Fibroblast of skin of right biceps (primary cell): ENCODE measurements at regions not wholly inside any gene's neighbourhood (a gene's known extent, or its start where the extent isn't known, plus 50 kb on each side); places are given as distances from the start of the nearest gene placed in this dataset.

Experiments
- DNase-seq: peaks from one replicate; pipeline ENCODE4 v3.0.0-alpha.2; 2013

DNA sequence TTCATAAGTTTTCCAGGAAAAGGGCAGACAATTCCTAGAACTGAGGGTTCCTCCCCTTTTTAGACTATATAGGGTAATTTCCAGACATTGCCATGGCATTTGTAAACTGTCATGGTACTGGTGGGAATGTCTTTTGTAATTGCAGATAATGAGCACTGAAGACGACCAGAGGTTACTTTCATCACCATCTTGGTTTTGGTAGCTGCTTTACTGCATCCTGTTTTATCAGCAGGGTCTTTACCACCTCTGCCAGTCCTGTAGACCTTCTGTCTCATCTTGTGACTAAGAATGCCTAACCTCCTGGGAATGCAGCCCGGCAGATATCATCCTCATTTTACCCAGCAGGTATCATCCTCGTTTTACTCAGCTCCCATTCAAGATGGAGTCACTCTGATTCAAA is 583.9 kb upstream of the KLHL29 start:
- DNase-seq, result no peak

DNA sequence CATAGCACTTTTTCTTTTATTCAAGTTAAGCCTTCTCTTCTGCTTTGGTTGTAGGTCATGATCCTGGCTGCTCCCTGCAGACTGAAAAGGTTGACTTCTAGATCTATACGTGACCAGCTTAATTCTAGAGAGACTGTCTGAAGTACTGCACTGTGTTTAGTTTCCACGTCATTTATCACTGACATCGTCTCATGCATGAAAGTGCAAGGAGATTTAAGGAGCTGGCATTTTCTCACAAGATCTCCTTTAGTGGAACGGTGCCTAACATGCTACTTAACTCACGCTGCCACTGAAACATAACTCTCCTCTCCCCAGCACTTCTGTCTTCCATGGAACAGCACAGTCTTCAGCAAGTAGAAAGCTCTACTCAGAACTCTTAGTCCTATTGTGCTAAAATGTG is 583.0 kb upstream of the KLHL29 start:
- no peak for DNase-seq

DNA sequence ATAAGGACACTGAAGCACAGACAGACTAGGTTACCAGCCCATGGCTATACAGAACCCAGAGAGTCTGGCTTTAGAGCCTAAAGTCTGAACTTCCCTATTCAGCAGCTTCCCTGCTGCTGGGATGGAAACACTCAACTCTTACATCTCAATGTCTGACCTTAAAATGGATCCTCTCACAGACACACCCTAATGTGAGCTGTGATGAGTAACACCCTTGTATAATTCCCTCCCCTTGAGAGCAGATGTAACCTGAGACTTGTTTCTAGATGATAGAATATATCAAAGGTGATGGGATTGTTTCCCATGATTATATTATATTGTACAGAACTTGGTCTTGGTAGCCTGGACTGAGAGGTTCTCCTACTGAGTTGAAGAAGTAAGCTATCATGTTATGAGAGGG is 577.1 kb upstream of the KLHL29 start:
- DNase-seq, result no peak

DNA sequence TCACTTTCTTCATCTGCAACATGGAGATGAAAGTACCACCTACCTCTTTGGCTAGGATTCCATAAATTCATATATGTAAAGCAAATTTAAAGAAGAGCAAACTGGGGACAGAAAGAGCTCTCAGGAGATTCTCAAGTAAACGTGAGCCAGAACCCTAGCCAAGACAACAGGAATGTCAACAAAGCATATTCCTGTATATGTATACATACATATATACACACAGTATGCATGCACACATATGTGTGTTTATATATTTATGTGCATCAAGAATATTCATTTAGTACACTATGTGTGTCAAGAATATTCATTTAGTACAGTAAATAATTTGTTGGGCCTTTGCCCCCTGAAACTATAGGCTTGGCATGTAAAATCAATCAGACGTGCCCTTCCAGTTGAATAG is 574.4 kb upstream of the KLHL29 start:
- DNase-seq, result no peak

DNA sequence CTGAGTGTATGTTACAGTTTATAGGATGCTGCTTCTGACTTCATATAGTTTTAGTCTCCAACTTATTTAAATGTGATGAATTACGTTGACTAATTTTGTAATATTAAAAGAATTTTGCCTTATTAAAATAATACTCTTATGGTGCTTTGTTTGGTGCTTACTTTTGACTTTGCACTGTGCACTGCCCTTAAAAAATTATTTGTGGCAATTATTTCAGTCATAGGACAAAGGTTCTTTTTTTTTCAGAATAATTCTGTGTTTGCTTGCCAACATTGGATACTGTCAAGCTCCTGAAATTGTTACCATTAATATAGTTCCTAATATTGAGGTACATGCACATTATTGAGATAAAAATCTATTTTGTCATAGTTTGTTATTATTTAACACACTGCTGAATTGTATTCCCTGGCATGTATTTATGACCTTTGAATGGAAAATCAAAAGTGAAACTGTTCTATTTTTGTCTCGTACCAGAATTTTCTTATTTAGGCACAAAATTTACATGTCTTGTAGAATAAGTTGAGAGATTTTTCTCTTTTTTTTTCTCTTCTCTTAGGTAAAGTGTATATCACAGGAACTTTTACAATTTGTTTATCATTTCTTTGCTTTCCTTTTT is 572.8 kb upstream of the KLHL29 start:
- DNase-seq, result no peak

DNA sequence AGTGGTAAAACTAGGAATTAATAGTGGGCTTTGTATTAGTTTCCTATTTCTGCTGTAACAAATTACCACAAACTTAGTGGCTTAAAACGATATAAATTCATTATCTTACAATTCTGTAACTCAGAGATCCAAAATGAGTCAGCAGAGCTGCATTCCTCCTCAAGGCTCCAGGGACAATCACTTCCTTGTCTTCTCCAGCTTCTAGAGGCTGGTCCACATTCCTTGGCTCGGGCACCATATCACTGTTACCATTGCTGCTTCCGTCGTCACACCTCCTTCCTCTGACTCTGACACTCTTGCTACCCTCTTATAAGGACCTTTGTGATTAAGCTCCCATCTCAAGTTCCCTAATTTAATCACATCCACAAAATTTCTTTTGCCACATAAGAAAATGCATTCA is 567.8 kb upstream of the KLHL29 start:
- peak; percentile 40 for DNase-seq

DNA sequence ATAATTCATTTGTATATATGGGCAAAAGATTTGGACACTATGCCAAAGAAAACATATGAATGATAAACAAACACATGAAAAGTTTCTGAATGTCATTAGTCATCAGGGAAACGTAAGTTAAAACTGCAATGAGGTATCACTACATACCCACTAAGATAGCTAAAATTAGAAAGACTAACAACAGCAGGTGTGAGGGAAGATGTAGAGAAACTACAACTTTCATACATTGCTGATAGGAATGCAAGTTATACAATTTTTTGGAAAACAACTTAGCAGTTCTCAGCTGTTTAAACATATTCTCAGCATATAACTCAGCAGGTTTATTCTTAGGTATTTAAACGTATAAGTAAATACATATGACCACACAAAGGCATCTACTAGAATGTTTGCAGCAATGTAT is 563.5 kb upstream of the KLHL29 start:
- no peak for DNase-seq

DNA sequence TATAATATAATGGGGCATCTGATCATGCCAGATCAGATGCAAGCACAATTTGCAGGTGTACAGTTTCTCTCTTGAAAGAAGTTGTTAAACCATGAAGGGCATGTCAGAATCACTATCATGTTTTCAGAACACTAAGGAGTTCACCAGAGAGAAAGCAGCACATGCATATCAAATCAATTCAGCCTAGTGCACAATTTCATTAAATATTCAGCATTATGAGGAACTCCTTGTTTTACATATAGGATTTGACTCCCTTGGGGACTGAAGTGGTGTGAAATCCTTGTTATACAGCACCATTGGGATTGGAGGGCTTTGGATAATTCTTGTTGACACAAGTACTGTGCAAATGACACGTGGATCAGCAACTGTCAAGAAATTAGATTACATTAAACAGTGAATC is 562.1 kb upstream of the KLHL29 start:
- no peak for DNase-seq

DNA sequence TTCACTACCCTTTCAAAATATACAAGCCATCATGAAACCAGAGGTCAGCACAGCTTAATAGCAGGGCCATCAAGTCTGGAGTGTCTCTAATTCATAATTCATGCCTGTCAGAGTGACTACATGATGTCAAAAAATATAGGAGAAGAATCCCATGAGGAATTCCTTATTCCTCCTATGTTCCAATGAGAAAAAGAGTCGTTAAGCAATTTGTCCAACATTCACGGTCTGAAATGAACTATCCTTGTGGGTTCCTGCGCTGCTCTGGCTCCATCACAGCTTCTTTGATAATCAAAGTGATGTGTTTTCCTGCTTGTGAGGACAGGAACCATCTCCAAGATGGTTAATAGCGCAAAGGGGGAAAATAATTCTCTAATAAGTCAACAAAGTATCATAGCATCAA is 560.4 kb upstream of the KLHL29 start:
- no peak for DNase-seq

DNA sequence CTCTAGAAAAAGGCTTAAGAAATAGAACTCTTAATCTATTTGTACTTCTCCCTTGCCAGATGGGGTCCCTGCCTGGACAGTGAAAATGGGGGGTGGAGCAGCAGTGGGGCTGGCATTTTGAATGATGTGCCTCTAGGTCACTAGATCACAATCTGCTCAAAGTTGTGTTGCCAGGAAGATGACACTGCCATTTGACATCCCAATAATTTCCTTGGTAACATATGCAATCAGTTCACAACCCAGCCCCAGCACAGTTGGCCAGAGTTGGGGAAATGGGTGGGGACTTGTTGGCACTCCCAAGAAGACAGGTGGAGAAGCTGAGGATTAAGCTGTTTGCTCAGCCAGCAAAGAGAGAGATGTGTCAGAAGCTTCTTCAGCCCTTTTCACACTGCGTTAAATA is 558.3 kb upstream of the KLHL29 start:
- DNase-seq, result no peak

DNA sequence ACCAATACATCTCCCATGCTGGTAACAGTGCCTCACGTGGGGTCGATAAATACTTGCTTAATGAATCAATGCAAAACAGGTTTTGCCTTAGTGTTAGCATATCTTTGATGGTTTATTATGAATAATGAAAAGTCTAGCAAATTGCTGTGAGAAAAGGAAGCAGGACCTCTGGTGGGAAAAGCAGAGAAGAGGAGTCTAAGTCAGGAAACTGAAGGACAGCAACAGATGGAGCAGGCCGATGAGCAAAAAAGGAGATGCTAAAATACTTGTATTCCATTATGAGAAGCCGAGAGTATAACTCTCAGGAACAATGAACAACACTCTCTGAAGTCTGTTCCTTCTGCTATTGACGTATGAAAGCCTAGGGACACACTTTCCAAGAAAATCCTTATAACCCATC is 555.2 kb upstream of the KLHL29 start:
- no peak for DNase-seq

DNA sequence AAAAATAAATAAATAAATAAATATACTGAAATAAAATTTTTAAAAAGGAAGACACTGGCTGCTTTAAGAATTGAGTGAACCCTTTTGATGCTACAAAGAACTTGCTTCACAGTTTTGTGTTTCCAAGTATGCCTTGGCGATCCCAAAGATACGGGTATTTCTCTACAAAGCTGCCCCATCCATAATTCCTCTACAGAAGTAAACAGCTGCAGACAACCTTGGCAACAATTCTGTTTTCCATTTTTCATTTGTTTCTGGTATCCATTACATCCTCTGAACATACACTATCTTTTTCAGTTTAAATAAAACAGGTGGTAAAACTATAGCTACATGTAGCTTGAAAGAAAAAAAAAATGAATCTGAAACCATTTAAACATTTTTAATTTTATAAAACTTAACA is 552.8 kb upstream of the KLHL29 start:
- no peak for DNase-seq

DNA sequence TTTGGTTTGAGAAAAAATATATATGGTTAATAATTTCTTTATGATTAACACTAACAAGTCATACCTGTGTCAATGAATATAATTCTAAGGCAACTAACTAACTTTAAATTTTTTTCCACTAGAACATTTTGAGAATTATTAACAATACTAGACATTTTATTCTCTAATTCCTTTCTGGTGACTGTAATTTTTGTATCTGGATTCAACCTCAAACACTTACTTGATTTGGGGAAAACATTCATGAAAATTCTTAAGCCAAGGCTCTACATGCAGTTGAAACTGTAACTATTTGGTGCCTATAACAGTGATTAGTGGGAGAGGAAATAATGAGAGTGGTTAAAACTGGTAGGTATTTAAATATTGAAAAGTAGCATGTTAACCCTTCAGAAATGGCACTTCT is 546.5 kb upstream of the KLHL29 start:
- DNase-seq, result no peak

DNA sequence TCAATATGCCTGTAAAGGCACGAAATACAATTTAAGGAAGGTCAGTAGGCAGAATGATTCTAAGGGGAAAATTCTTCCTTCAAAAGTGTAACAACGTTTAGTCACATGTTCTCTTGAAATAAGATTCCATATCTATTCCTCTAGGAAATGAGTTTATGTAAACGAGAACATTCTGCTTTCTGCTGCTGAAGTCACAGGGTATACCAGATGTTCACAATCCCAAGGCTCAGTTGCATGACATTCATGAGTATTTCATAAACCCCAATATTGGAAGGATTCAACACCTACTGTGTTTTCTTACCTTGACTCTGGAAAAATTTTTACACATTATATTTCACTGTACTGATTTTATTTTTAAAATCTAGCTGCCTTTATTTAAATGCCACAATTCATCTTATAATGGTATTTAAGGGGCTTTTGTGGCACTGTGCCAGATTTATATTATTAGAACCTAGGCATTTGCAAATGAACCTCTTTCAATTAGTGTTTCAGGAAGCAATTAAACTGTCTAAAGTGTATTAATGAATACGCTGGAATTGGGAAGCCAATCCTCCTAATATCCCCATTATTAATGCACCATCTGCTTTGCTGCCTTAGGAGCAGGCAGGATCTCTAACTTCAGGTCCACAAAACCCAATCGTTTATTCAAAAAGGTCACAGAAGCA is 542.6 kb upstream of the KLHL29 start:
- DNase-seq, result no peak

DNA sequence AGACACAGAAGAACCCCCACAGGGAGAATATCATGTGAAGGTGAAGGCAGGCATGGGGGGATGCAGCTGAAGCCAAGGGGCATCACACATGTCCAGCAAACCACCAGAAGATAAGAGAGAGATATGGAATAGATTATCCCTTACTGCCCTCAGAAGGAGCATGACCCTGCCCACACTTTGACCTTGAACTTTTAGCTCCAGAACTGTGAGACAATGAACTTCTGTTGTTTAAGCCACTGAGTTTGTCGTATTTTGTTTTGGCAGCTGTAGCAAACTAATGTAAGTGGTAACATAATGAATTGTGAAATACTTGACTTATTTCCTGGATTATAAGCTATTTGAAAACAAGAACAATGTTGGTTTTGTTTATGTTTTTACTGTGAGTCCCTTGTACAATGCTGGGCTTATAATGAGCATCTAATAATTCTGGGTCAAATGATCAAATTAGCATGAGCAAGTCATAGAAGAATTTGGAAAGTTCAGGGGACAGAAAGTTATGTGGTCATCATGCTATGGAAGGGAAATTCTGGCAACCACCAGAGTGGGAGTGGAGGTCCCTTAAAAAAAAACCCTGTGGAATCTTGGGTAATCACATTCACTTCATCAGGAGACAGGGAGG is 541.0 kb upstream of the KLHL29 start:
- DNase-seq, result no peak

DNA sequence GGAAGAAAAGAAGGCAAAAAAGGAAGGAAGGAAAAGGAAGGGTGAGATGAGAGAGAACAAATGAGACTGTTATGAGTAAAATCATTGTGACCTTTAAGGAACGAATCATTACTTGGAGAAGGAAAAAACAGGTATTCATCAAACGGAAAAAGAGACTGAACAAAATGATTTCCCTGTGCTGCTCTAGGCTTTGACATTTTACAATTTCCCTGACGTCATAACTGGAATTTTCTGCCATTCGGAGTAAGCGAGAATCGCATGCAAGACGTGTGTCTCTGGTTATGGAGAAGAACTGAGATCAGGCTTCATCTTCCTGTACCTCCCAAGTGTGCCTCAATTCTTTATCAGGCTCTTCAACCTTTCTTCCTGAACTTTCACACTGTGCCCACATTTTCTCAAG is 534.7 kb upstream of the KLHL29 start:
- DNase-seq, result no peak

DNA sequence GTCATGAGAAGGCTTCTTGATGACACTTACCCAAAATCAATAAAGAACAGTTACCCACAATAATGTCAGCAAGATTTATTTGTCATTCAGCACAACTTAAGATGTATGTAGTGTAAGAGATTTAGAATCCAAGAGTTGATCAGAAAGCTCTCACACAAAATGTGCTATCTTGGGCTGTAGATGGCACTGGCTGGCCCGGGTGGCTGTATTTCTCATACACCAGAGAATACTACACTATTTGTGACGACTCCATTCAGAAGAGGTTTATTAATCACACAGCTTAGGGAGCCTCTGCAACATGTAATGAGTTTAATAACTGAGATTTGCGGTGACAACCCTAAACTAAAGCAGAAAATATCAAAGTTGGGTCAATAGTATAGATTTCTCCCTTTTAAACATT is 530.4 kb upstream of the KLHL29 start:
- DNase-seq, result no peak

DNA sequence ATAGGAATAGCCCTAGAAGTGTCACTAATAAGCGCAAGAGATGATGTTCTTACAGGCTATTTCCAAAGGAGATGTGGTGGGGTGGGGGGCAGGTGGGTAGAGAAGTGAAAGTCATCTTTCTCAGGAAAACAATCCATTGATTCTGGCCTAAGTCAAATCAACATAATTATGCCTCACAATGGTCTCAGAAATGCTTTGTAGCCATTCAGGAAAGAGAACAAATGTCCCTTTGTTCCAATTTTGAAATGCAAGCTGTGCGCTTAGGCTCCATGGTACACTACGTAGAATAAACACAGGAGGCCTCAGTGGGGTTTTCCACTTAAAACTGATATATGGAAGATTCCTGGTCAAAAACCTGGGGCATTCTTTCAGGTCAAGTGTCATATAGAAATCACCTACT is 529.9 kb upstream of the KLHL29 start:
- no peak for DNase-seq

DNA sequence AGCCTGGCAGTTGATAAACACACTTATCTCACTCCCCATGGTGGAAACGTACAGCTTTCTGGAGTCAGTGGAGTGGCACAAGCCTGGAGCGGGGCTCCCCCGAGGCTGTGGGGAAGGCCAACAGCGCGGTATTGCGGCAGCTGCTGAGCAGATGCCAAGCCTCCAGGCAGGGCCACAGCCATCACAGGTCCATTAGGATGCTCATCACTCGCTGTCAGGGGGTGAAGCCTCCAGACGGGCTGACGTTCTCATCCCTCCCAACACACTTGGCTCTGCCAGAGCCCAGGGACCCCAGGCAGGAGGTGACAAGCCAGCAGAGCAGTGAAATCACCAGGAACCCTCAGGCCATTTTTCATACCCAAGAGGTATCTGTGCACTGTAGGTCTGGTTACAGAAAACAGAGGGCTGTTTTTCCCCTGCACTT is 529.2 kb upstream of the KLHL29 start:
- no peak for DNase-seq

DNA sequence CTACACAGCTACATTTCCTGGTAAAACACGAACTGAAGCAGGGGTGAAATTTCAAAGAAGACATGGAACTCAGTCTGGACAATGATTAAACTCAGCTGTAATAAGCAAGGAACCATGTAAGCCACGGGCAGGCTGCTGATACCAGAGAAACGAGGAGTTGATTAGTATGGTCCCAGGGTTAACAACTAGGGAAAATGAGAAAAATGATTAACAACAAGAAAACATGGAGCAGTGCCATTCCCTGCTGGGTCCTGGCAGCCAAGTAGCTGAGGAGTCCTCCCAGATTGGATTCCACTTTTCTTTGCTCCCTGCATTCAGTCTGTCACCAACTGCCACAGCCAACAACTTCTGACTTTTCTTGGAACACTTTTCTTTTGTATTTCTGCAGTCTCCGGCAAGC is 517.0 kb upstream of the KLHL29 start:
- no peak for DNase-seq

DNA sequence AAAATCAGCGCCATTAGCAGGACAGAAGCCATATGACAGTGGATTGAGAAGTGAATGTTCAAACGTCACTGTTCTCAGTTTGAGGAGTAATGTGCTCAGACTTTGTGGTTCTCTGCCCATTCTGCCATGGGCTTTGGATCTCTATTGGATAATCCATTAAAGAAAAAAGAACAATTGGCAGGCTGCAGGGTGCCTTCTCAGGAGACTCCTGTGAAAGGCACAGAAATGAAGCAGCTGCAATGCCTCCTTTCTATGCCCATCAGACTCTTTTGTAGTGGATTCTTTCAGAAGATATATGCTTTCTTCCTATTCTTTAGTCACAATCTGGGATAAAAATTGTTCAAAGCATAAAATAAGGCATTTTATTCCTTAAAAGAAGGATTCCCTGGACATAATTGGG is 506.9 kb upstream of the KLHL29 start:
- no peak for DNase-seq

DNA sequence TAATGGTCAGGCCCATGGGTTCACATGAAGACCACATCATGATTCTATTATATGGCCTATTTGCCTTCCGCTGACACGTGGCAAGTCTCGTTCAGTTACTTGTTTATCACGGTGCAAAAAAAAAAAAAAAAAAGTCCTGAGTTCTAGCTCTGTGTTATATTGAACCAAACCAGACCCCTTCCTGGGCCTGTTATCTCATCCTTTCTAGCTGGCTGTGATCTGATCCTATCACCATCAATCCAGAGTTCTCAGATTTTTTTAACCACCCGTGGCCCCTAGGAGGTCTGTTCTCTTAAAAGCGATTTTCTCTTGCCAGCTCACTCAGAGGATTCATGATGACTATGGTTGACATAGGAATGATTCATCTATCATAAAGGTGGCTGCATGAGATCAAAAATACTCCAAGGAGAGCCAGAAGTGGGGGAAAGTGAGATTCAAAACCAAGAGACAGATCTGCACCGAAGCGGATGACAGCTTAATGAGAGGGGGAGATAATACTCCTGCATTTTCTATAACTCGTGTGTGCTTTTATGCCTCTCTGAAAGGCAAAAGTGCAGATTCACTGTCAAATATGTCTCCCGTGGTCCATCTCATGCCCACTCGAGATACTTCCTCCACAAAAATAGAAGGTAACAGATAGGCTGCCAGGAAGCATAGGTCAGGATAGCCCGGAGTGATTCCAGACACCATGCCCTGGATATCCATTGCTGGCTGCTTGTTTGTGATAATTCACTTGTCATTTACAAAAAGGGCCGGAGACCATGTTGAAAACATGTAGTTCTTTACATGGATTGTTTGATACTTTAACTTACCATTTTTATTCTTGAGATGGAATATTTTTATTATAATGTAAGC is 505.7 kb upstream of the KLHL29 start:
- DNase-seq, result no peak

DNA sequence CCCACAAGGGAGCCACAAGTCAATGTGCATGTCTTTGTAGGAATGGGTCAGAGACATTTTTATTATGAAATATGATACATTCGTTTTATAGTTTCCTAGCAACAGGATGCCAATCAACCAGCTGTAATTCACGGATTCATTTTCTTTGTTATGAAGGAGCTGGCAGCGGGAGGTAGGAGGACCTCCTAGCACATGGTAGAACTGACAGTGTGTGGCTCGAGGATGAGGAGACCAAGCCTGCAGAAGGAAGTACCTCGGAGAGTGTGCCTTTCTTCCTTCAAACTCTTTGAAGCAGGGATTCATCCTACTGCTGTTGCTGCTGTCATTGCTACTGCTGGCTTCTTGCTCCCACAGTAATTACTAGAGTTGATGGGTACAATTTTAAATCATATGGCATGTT is 504.8 kb upstream of the KLHL29 start:
- DNase-seq, result no peak

DNA sequence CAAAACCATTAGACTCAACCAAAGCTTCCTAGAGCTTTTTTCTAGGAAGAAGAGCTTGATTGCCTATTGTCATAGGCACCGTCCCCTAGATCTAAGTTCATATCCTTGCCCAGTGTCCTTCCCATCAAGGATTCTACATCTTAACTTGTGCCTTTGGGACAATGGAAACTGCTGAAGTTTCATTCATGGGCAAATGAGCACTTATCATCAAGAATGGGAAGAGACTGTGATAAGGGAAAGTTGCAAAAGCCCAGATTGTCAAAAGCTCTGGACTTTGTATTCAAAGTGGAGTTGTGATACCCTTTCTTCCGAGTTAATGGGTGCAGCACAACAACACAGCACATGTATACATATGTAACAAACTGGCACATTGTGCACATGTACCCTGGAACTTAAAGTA is 503.0 kb upstream of the KLHL29 start:
- no peak for DNase-seq
